ENCODE measurements at regions not wholly inside any gene's neighbourhood (a gene's known extent, or its start where the extent isn't known, plus 50 kb on each side); places are given as distances from the start of the nearest gene placed in this dataset.
A peak's percentile ranks its signal among the peaks of the same experiment; 100 is the strongest.

- H3K36me3 ChIP-seq = no peaks in the 10 kb centered on the region
- peaks cover 22 to 42% (median 34%) of the 10 kb centered on the region in 4 donors for H3K4me1 ChIP-seq
- ATAC-seq (ENCODE audit: low FRiP score in 2 of 2) (peak; percentile 32 to 65), DNase-seq (peak; percentile 40 to 48)
- 72 to 82% methylated on average over 24 of the region's 24 CpGs for WGBS, 2 donors
- peak overlapping the region; percentile 24 to 74 (median 52) for H3K27ac ChIP-seq
- no peak for TF ChIP-seq POLR2AphosphoS5 (IDR thresholded peaks at IDR 0.05)
- no peak for TF ChIP-seq EP300 (IDR thresholded peaks at IDR 0.05)
- no peak for TF ChIP-seq CTCF (IDR thresholded peaks at IDR 0.05)
- TF ChIP-seq POLR2A (IDR thresholded peaks at IDR 0.05) = peak in 1 of 4 donors; percentile 30
- H3K27me3 ChIP-seq = no peaks in the 10 kb centered on the region
- no peaks in the 10 kb centered on the region for H3K9me3 ChIP-seq
- H3K4me3 ChIP-seq = peak overlapping the region in 1 of 4 donors; percentile 6
These were observed 91.5 kb upstream of the MEF2A start for GRCh38 chr15:99473981-99474906.

- 84 to 90% methylated on average over 16 to 25 of the region's 25 CpGs for WGBS, 2 donors
- H3K9me3 ChIP-seq = no peaks in the 10 kb centered on the region
- no peak overlapping the region for H3K4me3 ChIP-seq
- TF ChIP-seq CTCF (IDR thresholded peaks at IDR 0.05) (no peak), EP300 (IDR thresholded peaks at IDR 0.05) (peak in 2 of 4 donors; percentile 34 to 51), POLR2A (IDR thresholded peaks at IDR 0.05) (no peak), POLR2AphosphoS5 (IDR thresholded peaks at IDR 0.05) (peak; percentile 76 to 80)
- peaks cover 22 to 42% (median 34%) of the 10 kb centered on the region in 4 donors for H3K4me1 ChIP-seq
- DNase-seq (peak; percentile 40 to 82), ATAC-seq (ENCODE audit: low FRiP score in 2 of 2) (peak in 1 of 2 donors; percentile 61)
- no peaks in the 10 kb centered on the region for H3K36me3 ChIP-seq
- H3K27me3 ChIP-seq = no peaks in the 10 kb centered on the region
- peak overlapping the region; percentile 51 to 74 (median 65) for H3K27ac ChIP-seq
These were observed 90.7 kb upstream of the MEF2A start for GRCh38 chr15:99474909-99475753.

- H3K27ac ChIP-seq = peak overlapping the region; percentile 51 to 74 (median 65)
- no peaks in the 10 kb centered on the region for H3K36me3 ChIP-seq
- WGBS, 2 donors = 87 to 91% methylated on average over 14 of the region's 14 CpGs
- TF ChIP-seq CTCF (IDR thresholded peaks at IDR 0.05) = no peak
- no peak for TF ChIP-seq POLR2A (IDR thresholded peaks at IDR 0.05)
- no peak for TF ChIP-seq EP300 (IDR thresholded peaks at IDR 0.05)
- no peak for TF ChIP-seq POLR2AphosphoS5 (IDR thresholded peaks at IDR 0.05)
- H3K4me3 ChIP-seq = no peak overlapping the region
- H3K9me3 ChIP-seq = no peaks in the 10 kb centered on the region
- no peaks in the 10 kb centered on the region for H3K27me3 ChIP-seq
- DNase-seq (no peak), ATAC-seq (ENCODE audit: low FRiP score in 2 of 2) (no peak)
- peaks cover 22 to 42% (median 34%) of the 10 kb centered on the region in 4 donors for H3K4me1 ChIP-seq
These were observed 89.9 kb upstream of the MEF2A start for GRCh38 chr15:99475754-99476412.

- peak; percentile 53 to 86 for DNase-seq
- no peaks in the 10 kb centered on the region for H3K9me3 ChIP-seq
- H3K4me1 ChIP-seq = peaks cover 22 to 42% (median 34%) of the 10 kb centered on the region in 4 donors
- H3K36me3 ChIP-seq = no peaks in the 10 kb centered on the region
- H3K27ac ChIP-seq = peak overlapping the region; percentile 51 to 74 (median 65)
- 47 to 67% methylated on average over 22 to 26 of the region's 26 CpGs for WGBS, 2 donors
- no peak for TF ChIP-seq CTCF (IDR thresholded peaks at IDR 0.05)
- TF ChIP-seq POLR2AphosphoS5 (IDR thresholded peaks at IDR 0.05) = peak; percentile 60 to 69
- no peak for TF ChIP-seq POLR2A (IDR thresholded peaks at IDR 0.05)
- TF ChIP-seq EP300 (IDR thresholded peaks at IDR 0.05) = peak in 1 of 4 donors; percentile 21
- no peak overlapping the region for H3K4me3 ChIP-seq
- ATAC-seq (ENCODE audit: low FRiP score in 2 of 2) = peak; percentile 64 to 90
- H3K27me3 ChIP-seq = no peaks in the 10 kb centered on the region
These were observed 89.2 kb upstream of the MEF2A start for GRCh38 chr15:99476413-99477222.
